Kidney capillary endothelial cell (primary cell): ENCODE measurements at regions not wholly inside any gene's neighbourhood (a gene's known extent, or its start where the extent isn't known, plus 50 kb on each side); places are given as distances from the start of the nearest gene placed in this dataset.
A peak's percentile ranks its signal among the peaks of the same experiment; 100 is the strongest.

ENCODE experiments used
- DNase-seq: peaks from one replicate; pipeline ENCODE4 v3.0.0-alpha.2; 2018; ENCODE audit warnings: low spot score

DNA sequence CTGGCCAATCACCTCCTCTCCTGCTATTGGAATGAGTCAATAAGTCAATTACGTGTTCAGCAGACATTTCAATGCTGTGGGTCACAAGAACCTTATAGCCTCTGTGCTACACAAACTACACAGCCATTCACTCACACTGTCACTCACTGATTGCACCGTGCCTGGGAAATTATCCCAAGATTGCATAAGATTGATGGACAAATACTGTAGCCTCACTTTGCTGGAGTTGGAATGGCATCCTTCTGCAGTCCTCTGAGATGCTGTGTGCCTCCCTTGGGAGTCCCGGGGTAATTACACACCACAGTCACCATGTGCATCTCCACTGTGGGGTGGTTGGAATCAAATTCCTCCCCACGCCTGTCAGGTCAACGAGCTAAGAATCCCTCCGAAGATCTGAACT, 358.7 kb upstream of the MGMT start:
- no peak for DNase-seq

DNA sequence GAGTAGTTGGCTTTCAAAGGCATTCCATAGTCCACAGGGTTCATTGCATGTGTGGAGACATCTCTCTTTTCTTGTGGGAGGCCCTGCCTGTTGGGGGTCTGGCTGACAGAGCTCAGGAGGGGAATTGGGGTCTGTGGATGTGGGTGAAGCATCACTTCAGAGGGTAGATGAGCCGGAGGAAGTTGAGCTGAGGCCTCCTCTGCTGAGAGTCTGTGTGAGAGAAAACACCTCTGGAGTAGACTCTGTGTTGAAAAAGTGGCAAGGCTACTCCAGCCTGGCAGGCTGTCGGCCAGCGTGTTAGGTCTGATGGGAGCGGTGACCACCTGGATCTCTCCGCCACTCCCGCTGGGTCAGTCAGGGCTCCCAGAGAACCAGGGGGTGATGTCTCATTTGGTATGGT, 358.0 kb upstream of the MGMT start:
- no peak for DNase-seq

DNA sequence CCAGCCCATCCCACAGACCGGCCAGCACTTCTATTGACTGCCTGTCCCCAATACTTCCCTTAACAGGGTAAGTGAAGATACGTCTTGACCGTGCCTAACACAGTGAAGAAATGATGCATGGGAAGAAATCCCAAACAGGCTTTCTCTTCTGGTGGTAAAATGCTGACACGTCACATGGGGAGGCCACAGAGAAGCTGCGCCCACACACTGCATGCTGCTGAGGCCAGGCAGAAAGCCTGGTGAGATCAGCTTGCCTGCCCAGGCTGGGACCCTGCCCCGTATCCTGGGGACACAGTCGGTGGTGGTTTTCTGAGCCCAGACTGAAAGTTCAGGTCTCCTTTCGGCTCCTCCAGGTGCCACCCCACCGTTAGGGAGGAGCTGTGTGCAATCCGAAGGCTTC, 356.3 kb upstream of the MGMT start:
- DNase-seq: no peak

DNA sequence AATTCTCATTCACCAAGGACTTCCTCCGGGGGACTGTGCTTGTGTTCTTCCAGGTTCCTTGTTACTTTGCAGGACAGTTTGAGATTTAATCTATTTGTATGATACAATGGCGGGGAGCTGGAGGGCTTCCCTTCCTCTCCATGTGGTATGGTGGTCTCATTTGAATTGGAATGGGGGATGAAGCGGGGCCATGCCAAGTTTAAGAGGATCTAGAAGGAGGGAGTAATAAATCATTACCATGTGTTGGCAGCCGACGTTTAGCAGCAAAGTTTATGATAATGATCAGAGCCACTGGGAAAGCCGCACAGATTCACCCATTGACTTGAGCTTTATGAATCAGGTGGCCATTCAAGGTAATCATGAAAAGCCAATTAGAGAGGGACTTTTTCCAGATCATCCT, 355.1 kb upstream of the MGMT start:
- DNase-seq: no peak

DNA sequence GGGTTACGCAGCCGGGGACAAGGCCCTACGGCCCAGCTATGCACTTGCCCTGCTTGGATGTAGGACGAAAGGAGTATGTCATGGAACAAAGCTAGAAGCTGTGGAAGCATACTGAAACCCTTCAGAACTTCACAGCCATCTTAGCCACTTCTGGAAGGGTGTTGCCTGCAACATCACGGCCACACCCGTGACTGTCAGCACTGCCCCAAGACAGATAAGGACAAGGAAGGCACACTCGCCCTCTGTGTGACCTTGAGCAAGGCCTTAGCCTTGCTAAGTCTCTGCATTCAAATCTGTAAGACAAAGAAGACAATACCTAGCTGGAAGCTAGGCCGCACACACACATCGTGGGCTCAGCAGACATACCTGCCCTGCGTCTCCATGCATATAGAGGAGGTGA, 352.5 kb upstream of the MGMT start:
- no peak for DNase-seq

DNA sequence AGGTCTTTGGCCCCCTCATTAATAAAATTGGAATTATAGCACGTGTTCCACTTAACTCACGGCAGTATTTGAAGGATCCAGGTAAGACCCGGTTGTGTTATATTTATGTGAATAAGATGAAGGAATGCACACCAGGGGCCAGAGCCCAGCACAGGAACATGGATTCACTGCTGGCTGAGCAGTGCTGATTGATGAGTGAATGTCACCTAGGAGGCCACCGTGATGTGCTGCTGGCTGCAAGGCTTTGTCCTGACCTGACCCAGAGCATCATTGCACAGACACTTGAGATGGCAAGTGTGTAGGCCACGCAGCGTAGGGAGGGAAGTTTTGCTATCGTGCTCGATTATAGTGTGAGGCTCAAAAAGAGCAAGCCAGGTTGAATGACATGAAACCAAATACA, 350.7 kb upstream of the MGMT start:
- no peak for DNase-seq

DNA sequence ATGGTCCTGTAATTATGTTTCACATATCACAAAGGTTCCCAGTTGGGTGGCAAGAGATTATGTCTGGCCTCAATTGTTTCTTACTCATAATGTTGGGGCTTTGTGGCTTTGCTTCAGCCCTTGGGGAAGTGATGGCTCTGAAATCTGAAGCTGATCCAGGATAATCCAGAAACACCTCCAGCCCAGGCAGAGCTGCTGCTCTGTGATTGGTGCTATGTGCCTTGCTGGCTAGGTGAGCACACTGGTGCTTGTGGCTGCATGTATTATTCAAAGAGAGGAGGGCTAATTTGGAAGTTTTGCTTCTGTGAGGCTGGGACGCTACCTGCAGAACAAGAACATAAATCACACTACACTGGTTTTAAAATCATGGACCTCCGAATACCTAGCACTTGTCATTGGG, 346.6 kb upstream of the MGMT start:
- DNase-seq: no peak

DNA sequence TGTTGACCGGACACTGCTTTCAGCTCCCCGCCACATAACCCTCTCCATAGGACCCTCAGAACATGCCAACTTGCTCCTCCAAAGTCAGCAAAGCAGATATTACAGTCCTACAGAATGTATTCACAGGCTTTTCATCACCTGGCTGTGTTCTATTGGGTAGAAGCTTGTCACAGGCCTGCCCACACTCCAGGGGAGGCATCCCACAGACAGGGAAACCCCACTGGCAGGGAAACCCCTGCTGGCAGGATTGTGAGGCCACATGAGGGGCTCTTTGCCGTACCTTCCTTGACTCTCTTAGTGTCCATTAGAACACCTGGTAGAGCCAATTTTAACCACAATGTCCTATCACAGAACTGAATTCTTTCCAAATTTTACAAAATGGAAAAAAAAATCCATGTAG, 344.2 kb upstream of the MGMT start:
- DNase-seq: no peak

DNA sequence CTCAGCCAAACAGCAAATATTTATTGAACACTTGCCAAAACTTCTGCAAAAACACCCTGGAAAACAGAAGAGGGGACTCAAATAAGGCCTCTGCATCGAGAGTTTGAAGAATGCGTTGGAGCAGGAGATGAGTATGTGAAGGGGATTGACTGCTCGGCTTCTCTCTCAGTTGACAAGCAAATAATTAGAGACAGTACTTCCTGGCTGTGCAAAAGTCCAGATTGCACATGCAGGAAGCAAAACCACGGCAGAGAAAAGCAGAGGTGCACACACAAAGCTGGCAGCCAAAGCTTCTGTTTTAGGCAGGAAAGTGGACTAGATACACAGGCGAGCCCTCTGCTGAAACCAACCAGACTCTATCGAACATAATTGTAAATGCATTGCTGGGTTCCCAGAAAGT, 343.6 kb upstream of the MGMT start:
- DNase-seq: no peak

DNA sequence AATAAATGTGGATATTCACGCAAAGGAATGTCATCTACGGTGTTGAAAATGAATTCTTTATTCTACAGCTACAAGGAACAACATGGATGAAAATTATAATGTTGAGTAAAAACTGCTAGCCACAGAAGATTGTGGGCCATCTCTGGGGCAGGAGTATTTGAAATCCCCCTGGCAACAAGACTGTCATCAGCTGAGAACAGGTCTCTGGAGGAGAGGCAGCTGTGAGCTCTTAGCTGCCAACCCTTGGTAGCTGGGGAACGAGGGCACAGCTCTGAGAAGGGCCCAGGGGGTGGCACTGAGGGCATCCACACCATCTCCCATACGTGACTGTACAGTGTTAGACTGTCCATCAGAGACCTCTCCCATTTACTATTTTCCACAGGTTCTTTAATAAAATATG, 340.1 kb upstream of the MGMT start:
- DNase-seq: no peak

DNA sequence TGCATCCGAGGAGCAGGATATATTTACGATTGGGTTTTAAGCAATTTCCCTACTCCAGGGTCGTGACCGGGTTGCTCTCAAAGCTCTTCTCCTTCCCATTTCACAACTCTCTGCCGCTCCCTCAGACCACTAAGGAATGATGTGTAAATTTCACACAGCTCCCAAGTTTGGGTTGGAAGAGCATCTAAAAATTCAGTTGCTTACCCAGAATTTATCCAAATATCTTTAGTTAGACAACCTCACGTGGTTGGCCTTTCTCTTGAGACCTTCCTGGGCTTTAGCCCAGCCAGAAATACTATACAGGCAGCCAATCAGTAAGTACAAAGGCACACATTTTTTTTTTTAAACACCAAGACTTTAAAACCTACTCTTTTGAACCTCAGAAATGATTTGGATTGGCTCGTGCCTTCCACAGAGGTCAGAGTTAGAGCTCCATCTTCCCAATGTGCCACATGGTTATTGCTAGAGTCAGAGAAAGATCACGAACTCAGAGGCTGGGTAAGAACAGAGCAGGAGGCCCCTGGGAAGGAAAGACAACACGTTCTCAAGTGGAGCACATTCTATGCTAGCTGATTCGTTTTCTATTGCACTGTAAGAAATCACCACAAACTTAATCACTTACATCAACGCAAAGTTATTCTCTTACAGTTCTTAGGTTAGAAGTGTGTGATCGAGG, 335.4 kb upstream of the MGMT start:
- DNase-seq: no peak

DNA sequence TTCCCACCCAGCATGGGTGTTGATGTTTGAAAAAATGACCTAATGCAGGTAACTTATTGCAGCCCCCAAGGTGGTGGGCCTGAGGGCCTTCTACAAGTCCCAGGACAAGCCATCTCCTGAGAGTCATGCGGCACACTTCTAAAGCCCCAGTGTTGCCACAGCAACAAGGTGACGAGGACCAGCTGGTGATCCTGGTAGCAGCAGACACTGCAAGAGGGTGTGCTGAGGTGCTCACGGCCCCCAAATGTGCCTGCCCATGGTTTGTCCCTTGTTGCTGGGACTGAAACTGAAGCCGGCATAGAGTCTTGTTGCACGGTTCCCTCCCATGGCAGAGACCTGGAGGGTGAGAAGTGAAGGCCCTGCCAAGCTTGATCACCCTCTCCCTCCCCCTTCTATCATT, 333.2 kb upstream of the MGMT start:
- DNase-seq: no peak

DNA sequence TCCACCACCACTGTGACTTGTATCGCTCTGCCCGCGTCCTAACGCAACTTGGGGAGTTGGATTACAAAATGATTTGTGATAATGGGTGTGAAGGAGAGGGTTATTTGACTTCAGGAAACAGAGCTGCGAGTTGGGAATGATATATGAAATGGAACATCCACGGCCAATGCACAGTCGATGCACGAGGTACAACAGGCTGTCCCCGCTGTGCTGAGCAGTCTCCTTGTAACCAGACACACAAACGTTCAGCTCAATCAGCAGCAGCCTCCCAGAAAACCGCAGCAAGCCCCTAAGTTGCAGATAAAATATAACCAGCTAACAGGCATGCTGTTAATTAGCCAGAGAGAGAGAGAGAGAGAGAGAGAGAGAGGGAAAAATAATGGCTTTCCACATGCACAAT, 332.7 kb upstream of the MGMT start:
- DNase-seq: no peak

DNA sequence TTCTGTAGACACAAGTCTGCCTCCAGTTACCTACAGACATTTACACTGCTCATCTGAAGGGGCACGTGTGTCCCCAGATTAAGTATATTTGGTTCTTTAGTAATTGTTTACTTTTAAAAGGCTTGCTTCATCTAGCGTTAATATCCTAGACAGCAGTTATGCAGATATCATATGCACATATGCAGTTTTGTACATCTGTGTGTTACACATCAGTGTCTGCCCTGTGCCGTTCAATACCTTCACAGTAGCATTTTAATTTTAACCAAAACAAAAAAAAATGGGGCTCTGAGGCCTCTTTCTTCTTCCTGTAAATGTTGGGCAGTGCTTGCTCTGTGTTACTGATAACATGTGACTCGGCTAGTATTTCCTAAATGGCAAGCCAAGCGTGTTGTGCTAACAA, 331.4 kb upstream of the MGMT start:
- no peak for DNase-seq

DNA sequence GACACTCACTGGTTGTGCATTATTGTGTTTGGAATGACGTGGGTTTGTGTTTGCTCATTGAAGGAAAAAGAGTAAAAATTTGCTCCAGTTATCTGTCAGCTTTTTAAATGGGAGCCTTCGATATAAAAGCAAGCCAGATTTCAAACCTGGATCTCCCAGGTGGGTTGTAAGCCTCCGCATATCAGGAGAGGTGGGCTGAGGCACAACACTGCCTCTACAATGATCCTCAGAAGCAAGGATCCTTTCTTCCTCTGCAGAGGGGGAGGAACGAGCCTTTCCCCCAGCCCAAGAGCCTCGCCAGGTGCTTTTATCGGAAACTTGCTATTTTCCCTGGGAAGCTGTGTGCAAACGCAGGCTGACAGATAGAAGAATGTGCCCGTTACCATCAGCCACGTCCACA, 331.0 kb upstream of the MGMT start:
- DNase-seq: no peak

DNA sequence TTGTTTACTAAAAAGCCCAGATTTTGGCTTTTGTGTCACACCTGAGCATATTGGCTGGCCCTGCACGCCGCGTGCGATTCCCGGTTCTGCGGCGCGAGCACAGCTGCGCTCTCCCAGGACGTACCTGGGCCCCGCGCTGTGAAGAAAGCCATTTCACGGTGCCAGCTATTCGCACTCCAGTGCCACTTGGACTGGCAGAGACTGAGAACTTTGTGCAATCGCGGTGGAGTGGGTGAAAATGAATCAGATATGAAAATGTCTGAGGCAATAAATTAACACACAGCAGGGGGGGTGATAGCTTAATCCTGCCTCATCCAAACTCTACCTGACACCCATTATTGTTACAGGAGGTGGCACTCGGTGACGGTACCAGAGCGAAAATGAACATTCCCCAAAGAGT, 330.1 kb upstream of the MGMT start:
- no peak for DNase-seq

DNA sequence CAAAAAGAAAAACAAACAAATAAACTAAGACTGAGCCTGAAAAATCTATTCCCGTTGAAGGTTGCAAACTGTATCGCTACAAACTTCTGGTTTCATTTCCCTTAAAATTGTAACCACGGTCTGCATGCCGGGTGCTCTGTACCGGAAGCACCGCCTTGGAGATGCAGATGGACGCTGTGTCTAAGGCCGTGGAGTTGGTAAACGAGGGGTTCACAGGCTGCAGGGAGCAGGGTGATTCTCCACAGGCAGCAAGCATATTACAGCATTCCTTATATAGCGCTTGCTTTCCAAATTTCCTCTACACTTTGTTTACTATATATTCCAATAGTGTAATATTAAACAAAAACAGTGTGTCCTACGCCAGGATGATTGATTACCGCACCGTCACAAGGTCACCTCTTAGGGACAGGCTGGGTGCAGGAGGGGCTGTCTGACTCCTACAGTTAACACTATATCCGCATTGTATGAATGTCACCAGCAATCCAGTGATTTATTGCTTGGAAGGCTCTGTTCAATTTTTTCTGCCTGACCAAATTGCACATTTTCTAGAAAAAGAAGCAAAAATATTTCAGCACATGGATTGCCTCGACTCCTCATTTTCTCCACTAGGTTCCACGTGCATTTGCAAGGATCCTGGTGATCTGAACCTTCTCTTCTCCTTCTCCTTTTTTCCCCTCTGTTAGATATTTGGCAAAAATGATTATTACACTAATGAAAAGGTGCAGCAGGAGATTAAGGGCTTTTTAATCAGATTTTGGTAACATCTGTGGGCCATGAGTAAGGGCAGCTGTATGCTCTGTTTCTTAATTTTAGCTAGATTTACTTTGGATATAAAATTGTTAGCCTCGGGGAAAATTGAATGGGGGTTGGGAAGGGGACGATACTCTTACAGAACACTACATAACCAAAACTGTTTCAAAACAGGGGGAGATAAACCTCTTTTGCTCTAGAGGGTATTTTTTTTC, 325.8 kb upstream of the MGMT start:
- no peak for DNase-seq

DNA sequence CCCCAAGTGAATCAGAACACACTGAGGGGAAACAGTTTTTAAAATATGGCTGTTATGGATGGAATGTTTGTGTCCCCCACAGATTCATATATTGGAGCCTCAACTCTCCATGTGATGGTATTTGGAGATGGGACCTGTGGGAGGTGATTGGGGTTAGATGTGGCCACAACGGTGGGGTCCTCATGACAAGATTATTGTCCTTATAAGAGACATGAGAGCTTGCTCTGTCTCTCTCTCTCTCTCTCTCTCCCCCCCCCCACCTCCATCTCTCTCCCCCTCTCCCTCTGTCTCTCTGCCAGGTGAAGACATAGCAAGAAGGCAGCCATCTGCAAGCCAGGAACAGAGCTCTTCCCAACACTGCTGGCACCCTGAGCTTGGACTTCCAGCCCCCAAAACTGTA, 315.8 kb upstream of the MGMT start:
- no peak for DNase-seq

DNA sequence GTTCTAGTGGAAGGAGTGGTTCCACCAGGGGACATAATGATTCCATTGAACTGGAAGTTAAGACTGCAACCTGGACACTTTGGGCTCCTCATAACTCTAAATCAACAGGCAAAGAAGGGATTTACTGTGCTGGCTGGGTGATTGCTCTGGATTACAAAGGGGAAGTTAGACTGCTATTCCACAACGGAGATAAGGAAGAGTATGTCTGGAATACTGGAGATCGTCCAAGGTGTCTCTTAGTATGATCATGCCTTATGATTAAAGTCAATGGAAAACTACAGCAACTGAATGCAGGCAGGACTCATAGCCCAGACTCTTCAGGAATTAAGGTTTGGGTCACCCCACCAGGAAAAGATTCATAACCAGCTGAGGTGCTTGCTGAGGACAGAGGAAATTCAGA, 310.6 kb upstream of the MGMT start:
- DNase-seq: no peak

DNA sequence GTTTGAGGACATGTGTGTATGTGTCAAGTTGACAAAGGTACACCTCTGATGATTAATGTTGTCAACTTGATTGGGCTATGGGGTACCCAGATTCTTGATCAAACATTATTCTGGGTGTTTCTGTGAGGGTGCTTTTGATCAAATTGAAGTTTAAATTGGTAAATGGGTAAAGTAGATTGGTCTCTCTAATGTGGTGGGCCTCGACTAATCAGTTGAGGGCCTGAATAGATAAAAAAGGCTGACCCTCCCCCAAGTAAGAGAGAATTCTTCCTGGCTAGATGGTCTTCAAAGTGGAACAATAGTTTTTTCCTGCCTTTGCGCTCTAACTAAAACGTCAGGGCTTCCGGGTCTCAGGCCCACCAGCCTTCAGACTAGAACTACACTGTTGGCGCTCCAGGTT, 309.9 kb upstream of the MGMT start:
- DNase-seq: no peak

DNA sequence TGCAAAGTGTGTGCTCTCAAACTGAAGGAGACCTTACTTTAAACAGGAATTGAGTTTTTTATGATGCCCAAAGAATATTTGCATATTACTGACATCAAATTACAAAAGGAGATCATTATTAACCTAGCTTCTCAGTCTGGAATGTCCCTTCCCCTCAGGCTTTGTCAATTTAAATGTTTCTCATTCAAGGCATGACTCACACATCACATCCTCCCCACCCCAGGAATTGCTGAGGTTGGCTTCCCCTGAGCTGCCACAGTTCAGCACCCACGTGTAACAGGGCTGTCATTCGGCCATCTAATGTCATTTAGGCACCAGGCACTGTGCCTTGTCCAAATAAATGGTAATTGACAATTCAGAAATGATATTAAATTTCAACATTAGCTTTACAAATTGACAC, 305.9 kb upstream of the MGMT start:
- peak; percentile 74 for DNase-seq

DNA sequence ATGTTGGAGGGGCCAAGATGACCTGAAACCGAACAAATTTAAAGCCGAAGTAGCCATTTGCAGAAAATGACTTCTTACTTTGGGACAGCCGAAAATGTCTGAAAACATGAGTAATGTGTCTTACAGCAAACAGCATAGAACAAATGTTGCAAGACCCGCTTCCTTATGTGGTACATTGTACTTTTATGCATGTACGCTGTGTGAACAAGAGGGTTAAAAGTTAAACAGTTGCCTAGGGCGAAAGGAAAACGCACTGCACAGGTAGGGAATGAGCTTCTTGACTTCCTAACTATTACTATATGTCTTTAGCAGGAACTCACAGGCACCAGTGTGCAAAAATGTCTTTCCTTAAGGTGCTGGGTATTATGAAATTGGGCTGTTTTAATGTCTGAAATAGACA, 303.5 kb upstream of the MGMT start:
- DNase-seq: no peak

DNA sequence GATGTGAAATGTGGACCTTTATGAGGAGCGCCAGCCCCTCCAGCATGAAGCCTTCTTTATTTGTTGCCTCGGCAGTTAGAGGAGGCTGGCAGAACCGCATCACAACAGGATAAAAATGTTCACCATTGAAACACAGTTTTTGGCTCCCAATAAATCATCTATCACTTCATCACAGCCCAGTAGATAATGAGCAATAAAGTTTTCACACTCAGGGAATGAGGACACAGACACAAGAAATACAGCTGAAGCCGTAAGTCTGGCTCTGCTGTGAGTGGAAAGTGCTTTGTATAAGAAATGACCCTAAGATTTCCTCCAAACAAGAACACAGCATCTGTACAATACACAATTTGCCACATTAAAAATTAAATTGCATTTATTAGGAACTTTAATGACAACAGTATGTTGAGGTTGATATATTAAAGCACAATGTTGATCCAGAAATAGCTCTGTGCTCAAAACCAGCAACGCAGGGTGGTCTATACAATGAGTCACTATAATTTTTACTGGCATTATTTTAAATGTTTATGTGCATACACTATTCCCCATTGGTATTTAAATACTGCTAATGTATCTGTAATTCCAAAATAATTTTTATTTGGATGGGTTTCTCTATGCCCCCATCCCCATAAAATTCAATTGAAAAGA, 301.8 kb upstream of the MGMT start:
- DNase-seq: no peak
